Uterus (tissue), 2 donors: ENCODE measurements at regions not wholly inside any gene's neighbourhood (a gene's known extent, or its start where the extent isn't known, plus 50 kb on each side); places are given as distances from the start of the nearest gene placed in this dataset.

Experiments
- POLR2A ChIP-seq, 2 donors: fragments of 450-650 bp; IDR thresholded peaks; one replicate each; pipeline ENCODE4 v1.6.1; 2016; ENCODE audit warnings: antibody characterized with exemption in 2 of 2, mild to moderate bottlenecking in 1 of 2, moderate library complexity in 1 of 2
- TF ChIP-seq, protein P1 (sequence below), 4 experiments: fragments of 200-600 bp in 2 of 4; fragments of 450-650 bp in 2 of 4; sonication (generic) in 2 of 4; IDR thresholded peaks; one replicate each; pipeline ENCODE4 v1.5.1; 2016 to 2019; ENCODE audit warnings: antibody characterized with exemption in 4 of 4, mild to moderate bottlenecking in 2 of 4, moderate library complexity in 1 of 4

GRCh38 chr9:97237311-97237786, 70.1 kb upstream of the CCDC180 start:
- TF ChIP-seq, protein P1, sequence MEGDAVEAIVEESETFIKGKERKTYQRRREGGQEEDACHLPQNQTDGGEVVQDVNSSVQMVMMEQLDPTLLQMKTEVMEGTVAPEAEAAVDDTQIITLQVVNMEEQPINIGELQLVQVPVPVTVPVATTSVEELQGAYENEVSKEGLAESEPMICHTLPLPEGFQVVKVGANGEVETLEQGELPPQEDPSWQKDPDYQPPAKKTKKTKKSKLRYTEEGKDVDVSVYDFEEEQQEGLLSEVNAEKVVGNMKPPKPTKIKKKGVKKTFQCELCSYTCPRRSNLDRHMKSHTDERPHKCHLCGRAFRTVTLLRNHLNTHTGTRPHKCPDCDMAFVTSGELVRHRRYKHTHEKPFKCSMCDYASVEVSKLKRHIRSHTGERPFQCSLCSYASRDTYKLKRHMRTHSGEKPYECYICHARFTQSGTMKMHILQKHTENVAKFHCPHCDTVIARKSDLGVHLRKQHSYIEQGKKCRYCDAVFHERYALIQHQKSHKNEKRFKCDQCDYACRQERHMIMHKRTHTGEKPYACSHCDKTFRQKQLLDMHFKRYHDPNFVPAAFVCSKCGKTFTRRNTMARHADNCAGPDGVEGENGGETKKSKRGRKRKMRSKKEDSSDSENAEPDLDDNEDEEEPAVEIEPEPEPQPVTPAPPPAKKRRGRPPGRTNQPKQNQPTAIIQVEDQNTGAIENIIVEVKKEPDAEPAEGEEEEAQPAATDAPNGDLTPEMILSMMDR (IDR thresholded peaks at IDR 0.05) = no peak
- TF ChIP-seq POLR2A (IDR thresholded peaks at IDR 0.05) = no peak
